Skeletal muscle satellite cell (primary cell): ENCODE measurements at regions not wholly inside any gene's neighbourhood (a gene's known extent, or its start where the extent isn't known, plus 50 kb on each side); places are given as distances from the start of the nearest gene placed in this dataset.

Source experiments
- H3K27me3 ChIP-seq: 2 replicates; pipeline ENCODE4 v1.7.0; 2013; ENCODE audit warnings: low read length; ENCODE audit not compliant: control insufficient read depth, insufficient read depth
- H3K36me3 ChIP-seq: 2 replicates; pipeline ENCODE4 v1.7.0; 2013; ENCODE audit warnings: mild to moderate bottlenecking, control low read depth, low read length; ENCODE audit not compliant: insufficient read depth
- H3K4me1 ChIP-seq: 2 replicates; pipeline ENCODE4 v1.7.0; 2013; ENCODE audit warnings: low read length; ENCODE audit not compliant: control insufficient read depth, insufficient read depth
- H3K4me2 ChIP-seq: 2 replicates; pipeline ENCODE4 v1.7.0; 2013; ENCODE audit warnings: mild to moderate bottlenecking, low read length
- H3K4me3 ChIP-seq: 2 replicates; pipeline ENCODE4 v1.7.0; 2013; ENCODE audit warnings: low read length
- H3K9ac ChIP-seq: 2 replicates; pipeline ENCODE4 v1.7.0; 2013; ENCODE audit warnings: mild to moderate bottlenecking, low read depth, low read length, moderate library complexity
- H3K9me3 ChIP-seq: replicated peaks from 2 replicates; pipeline ENCODE4 v1.7.0; 2013; ENCODE audit warnings: mild to moderate bottlenecking, control low read depth, low read length

GRCh38 chr2:163210430-163210918 lies 371.9 kb upstream of the KCNH7 start:
- no peaks in the 10 kb centered on the region for H3K9me3 ChIP-seq
- H3K9ac ChIP-seq, result no peak overlapping the region

DNA sequence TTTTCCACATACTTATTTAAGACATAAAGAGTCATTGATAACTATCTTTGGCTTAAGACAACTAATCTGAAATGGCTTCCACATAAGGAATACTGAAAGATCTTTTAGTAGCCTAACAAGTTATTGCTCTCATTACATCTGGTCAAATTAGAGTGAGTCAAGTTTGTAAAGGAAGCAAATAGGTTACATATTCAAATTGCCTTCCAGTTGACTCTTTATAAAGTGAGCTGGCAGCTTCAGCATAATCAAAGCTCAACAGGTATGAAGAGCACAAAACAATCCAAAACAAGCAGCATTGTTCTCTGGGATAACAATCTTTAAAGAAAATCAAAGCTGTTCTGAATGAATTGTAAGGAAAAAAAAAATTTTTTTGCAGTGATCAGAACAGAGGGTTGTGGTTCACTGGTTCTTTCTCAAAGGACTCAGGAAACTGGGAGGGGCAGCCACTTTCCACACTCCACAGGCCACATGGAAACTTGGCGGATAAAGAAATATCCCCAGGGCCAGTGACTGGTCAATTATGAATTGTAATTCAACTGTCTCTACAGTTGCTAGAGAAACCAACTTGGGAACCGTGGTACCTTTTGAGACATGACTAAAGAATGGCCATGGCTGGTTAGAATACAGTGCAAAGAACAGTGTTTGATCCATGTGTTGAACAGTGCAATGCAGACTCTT lies 369.3 kb upstream of the KCNH7 start:
- Histone ChIP-seq H3K27me3 (no peaks in the 10 kb centered on the region), H3K4me1 (peaks cover 14% of the 10 kb centered on the region), H3K4me3 (no peak overlapping the region), H3K4me2 (no peak overlapping the region), H3K9ac (no peak overlapping the region), H3K9me3 (no peaks in the 10 kb centered on the region), H3K36me3 (no peaks in the 10 kb centered on the region)

More at GRCh38 chr2:163210430-163210918, 371.9 kb upstream of the KCNH7 start:
- Histone ChIP-seq H3K27me3 (no peaks in the 10 kb centered on the region), H3K36me3 (no peaks in the 10 kb centered on the region), H3K4me2 (no peak overlapping the region), H3K4me3 (no peak overlapping the region), H3K4me1 (peaks cover 14% of the 10 kb centered on the region)

GRCh38 chr2:163205589-163206254 lies 367.2 kb upstream of the KCNH7 start:
- peaks cover 9% of the 10 kb centered on the region for H3K4me1 ChIP-seq
- H3K36me3 ChIP-seq, result no peaks in the 10 kb centered on the region
- no peak overlapping the region for H3K4me2 ChIP-seq
- no peaks in the 10 kb centered on the region for H3K27me3 ChIP-seq
- H3K9ac ChIP-seq, result no peak overlapping the region
- no peak overlapping the region for H3K4me3 ChIP-seq
- H3K9me3 ChIP-seq, result no peaks in the 10 kb centered on the region

DNA sequence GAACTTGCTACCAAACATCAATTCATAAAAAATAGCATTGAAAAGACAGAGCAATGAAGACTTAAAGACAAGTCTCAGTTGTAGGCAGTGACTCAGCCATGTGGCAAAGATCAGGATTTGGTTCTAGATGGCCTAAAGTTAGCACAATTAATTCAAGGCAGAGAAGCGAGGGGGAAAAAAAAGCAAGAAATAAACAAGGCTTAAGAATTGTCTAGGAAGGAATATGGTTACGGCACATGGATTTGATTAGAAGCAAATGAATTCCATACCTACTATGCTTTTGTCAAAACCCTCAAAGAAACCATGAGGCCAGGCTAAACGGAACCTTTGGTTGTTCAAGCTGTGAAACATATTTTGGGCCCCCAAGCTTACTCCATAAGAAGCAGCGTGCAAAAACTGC lies 362.2 kb upstream of the KCNH7 start:
- Histone ChIP-seq H3K36me3 (no peaks in the 10 kb centered on the region), H3K9me3 (no peaks in the 10 kb centered on the region), H3K27me3 (no peaks in the 10 kb centered on the region), H3K4me3 (no peak overlapping the region), H3K4me2 (no peak overlapping the region), H3K9ac (no peak overlapping the region), H3K4me1 (no peaks in the 10 kb centered on the region)

- Histone ChIP-seq H3K27me3 (no peaks in the 10 kb centered on the region), H3K4me3 (no peak overlapping the region), H3K4me2 (no peak overlapping the region), H3K9me3 (no peaks in the 10 kb centered on the region), H3K4me1 (no peaks in the 10 kb centered on the region), H3K9ac (no peak overlapping the region), H3K36me3 (no peaks in the 10 kb centered on the region)
Observed at GRCh38 chr2:163198972-163199371, 360.4 kb upstream of the KCNH7 start.

GRCh38 chr2:163198007-163198406 lies 359.4 kb upstream of the KCNH7 start:
- H3K4me3 ChIP-seq, result no peak overlapping the region
- no peaks in the 10 kb centered on the region for H3K4me1 ChIP-seq
- H3K4me2 ChIP-seq, result no peak overlapping the region
- no peaks in the 10 kb centered on the region for H3K9me3 ChIP-seq
- no peak overlapping the region for H3K9ac ChIP-seq
- H3K27me3 ChIP-seq, result no peaks in the 10 kb centered on the region
- no peaks in the 10 kb centered on the region for H3K36me3 ChIP-seq

GRCh38 chr2:163191372-163191771 lies 352.8 kb upstream of the KCNH7 start:
- no peaks in the 10 kb centered on the region for H3K27me3 ChIP-seq
- H3K4me2 ChIP-seq, result no peak overlapping the region
- no peak overlapping the region for H3K9ac ChIP-seq
- H3K9me3 ChIP-seq, result no peaks in the 10 kb centered on the region
- no peak overlapping the region for H3K4me3 ChIP-seq
- H3K36me3 ChIP-seq, result no peaks in the 10 kb centered on the region
- H3K4me1 ChIP-seq, result peaks cover 5% of the 10 kb centered on the region

GRCh38 chr2:163187995-163188655 lies 349.6 kb upstream of the KCNH7 start:
- Histone ChIP-seq H3K4me3 (no peak overlapping the region), H3K4me1 (peaks cover 14% of the 10 kb centered on the region), H3K27me3 (no peaks in the 10 kb centered on the region), H3K9ac (no peak overlapping the region), H3K9me3 (no peaks in the 10 kb centered on the region), H3K4me2 (no peak overlapping the region), H3K36me3 (no peaks in the 10 kb centered on the region)

- H3K27me3 ChIP-seq, result no peaks in the 10 kb centered on the region
- peaks cover 14% of the 10 kb centered on the region for H3K4me1 ChIP-seq
- H3K4me3 ChIP-seq, result no peak overlapping the region
- H3K36me3 ChIP-seq, result no peaks in the 10 kb centered on the region
- no peak overlapping the region for H3K9ac ChIP-seq
- H3K9me3 ChIP-seq, result no peaks in the 10 kb centered on the region
- no peak overlapping the region for H3K4me2 ChIP-seq
Observed at GRCh38 chr2:163187119-163187518, 348.6 kb upstream of the KCNH7 start.

GRCh38 chr2:163185160-163185559 lies 346.6 kb upstream of the KCNH7 start:
- H3K4me1 ChIP-seq, result peaks cover 14% of the 10 kb centered on the region
- H3K36me3 ChIP-seq, result no peaks in the 10 kb centered on the region
- no peak overlapping the region for H3K4me3 ChIP-seq
- no peaks in the 10 kb centered on the region for H3K9me3 ChIP-seq
- no peaks in the 10 kb centered on the region for H3K27me3 ChIP-seq
- no peak overlapping the region for H3K9ac ChIP-seq
- H3K4me2 ChIP-seq, result no peak overlapping the region

- Histone ChIP-seq H3K27me3 (no peaks in the 10 kb centered on the region), H3K4me1 (peaks cover 9% of the 10 kb centered on the region), H3K9ac (no peak overlapping the region), H3K4me3 (no peak overlapping the region), H3K36me3 (no peaks in the 10 kb centered on the region), H3K9me3 (no peaks in the 10 kb centered on the region), H3K4me2 (no peak overlapping the region)
Observed at GRCh38 chr2:163182764-163183354, 344.3 kb upstream of the KCNH7 start.
